Left lung (tissue), 4 donors: ENCODE measurements at regions not wholly inside any gene's neighbourhood (a gene's known extent, or its start where the extent isn't known, plus 50 kb on each side); places are given as distances from the start of the nearest gene placed in this dataset.

Experiments
- ATAC-seq: fragments of 200-7000 bp; cut with Tn5 transposase; one replicate; pipeline ENCODE4 v1.9.1; 2020; ENCODE audit warnings: moderate library complexity
- DNase-seq, 4 donors: peaks; one replicate each; pipeline ENCODE4 v3.0.0-alpha.2; 2013 to 2020
- H3K27ac ChIP-seq, 2 donors: fragments of 200-600 bp; sonication (generic) in 1 of 2; one replicate each; pipeline versions ENCODE4 v1.5.0 to v1.8.0; 2020 to 2021
- H3K27me3 ChIP-seq, 2 donors: fragments of 200-600 bp; sonication (generic) in 1 of 2; one replicate each; pipeline versions ENCODE4 v1.5.0 to v1.8.0; 2020 to 2021
- H3K36me3 ChIP-seq, 2 donors: fragments of 200-600 bp; sonication (generic) in 1 of 2; one replicate each; pipeline versions ENCODE4 v1.5.0 to v1.8.0; 2020 to 2021
- H3K4me1 ChIP-seq, 2 donors: fragments of 200-600 bp; one replicate each; pipeline ENCODE4 v1.8.0; 2021
- H3K4me3 ChIP-seq, 2 donors: fragments of 200-600 bp; sonication (generic) in 1 of 2; one replicate each; pipeline versions ENCODE4 v1.5.0 to v1.8.0; 2020 to 2021; ENCODE audit warnings: mild to moderate bottlenecking in 1 of 2
- H3K9me3 ChIP-seq, 2 donors: fragments of 200-600 bp; sonication (generic) in 1 of 2; one replicate each; pipeline versions ENCODE4 v1.5.0 to v1.8.0; 2020 to 2021
- intact Hi-C, 2 donors: fragments of 100-400 bp; cut with DNase I; formaldehyde crosslinking; loops; one replicate each; pipeline versions ENCODE4 v1.11.2 to v1.14.2; 2022
- TF ChIP-seq, protein P1 (sequence below), 2 donors: fragments of 200-600 bp; sonication (generic) in 1 of 2; IDR thresholded peaks; one replicate each; pipeline versions ENCODE4 v1.5.0 to v1.8.0; 2021; ENCODE audit warnings: antibody characterized with exemption in 2 of 2
- donor health status: DM: no; HTN: yes; CAD: no.
- donor health status: DM: no; HTN: no; CAD: no.

DNA sequence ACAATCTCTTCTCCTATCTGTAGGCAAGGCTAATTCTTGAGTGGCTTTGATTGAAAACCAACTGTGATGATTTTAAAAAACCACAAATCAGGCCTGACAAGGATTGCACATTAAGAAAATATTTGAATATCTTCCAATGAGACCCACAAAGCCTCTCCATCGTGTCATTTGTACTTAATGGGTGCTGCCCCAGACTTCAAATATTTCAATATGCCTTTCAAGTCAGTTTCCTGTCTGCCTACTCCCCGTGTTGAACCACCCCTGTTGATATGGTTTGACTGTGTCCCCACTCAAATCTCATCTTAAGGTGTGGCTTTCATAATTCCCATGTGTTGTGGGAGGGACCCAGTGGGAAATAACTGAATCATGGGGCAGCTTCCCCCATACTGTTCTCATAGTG is 159.7 kb upstream of the EGLN3 start:
- H3K27me3 ChIP-seq = peaks cover 0 to 4% of the 10 kb centered on the region in 2 donors
- TF ChIP-seq, protein P1, sequence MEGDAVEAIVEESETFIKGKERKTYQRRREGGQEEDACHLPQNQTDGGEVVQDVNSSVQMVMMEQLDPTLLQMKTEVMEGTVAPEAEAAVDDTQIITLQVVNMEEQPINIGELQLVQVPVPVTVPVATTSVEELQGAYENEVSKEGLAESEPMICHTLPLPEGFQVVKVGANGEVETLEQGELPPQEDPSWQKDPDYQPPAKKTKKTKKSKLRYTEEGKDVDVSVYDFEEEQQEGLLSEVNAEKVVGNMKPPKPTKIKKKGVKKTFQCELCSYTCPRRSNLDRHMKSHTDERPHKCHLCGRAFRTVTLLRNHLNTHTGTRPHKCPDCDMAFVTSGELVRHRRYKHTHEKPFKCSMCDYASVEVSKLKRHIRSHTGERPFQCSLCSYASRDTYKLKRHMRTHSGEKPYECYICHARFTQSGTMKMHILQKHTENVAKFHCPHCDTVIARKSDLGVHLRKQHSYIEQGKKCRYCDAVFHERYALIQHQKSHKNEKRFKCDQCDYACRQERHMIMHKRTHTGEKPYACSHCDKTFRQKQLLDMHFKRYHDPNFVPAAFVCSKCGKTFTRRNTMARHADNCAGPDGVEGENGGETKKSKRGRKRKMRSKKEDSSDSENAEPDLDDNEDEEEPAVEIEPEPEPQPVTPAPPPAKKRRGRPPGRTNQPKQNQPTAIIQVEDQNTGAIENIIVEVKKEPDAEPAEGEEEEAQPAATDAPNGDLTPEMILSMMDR (IDR thresholded peaks at IDR 0.05) = no peak
- no peak overlapping the region for H3K4me3 ChIP-seq
- H3K27ac ChIP-seq = no peak overlapping the region
- DNase-seq = no peak
- no peak for ATAC-seq
- H3K36me3 ChIP-seq = no peaks in the 10 kb centered on the region
- H3K4me1 ChIP-seq = peaks cover 0 to 4% of the 10 kb centered on the region in 2 donors
- H3K9me3 ChIP-seq = no peaks in the 10 kb centered on the region
- intact Hi-C loops = no loop called here

DNA sequence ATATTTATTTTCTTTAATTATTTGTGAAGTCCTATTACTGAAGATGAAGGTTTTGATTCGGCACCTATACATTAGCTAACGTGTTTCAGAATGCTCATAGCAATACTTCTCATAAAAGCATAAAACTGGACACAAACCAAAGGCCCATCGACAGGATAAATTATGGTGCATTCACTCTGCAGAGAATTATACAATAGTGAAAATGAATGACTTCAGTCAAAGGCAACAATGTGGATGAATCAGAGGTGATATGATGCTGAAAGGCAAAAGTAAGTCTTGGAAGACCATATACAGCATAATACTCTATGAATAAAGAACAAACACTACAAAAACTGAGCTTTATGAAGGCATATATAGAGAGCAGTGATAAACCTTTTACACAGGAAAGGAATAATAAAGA is 156.6 kb upstream of the EGLN3 start:
- TF ChIP-seq, protein P1 (IDR thresholded peaks at IDR 0.05) = no peak
- no peaks in the 10 kb centered on the region for H3K27me3 ChIP-seq
- no peaks in the 10 kb centered on the region for H3K9me3 ChIP-seq
- no peaks in the 10 kb centered on the region for H3K36me3 ChIP-seq
- ATAC-seq (no peak), DNase-seq (no peak)
- intact Hi-C loops = no loop called here
- no peaks in the 10 kb centered on the region for H3K4me1 ChIP-seq
- H3K27ac ChIP-seq = no peak overlapping the region
- H3K4me3 ChIP-seq = no peak overlapping the region

DNA sequence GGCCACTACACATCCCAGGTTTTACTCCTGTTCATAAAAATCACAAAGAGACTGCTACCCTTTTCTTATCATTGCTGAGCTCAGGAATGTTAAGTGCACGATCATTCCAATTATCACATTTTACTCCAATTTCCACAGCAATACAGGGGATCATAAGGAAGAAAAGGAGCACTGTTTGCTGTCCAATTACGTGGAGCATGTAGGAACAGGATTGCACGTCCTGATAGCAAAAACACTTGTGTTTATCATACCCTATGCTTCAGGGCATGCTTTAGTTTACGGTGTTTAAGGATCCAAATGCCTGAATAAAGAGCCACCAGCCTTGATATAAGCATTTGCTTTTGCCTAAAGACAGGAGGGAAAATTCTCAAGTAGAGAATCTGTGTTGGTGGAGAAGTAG is 155.4 kb upstream of the EGLN3 start:
- no peaks in the 10 kb centered on the region for H3K9me3 ChIP-seq
- TF ChIP-seq, protein P1 (IDR thresholded peaks at IDR 0.05) = no peak
- no peaks in the 10 kb centered on the region for H3K36me3 ChIP-seq
- DNase-seq = no peak
- no peak overlapping the region for H3K4me3 ChIP-seq
- ATAC-seq = no peak
- no peak overlapping the region for H3K27ac ChIP-seq
- intact Hi-C loops = no loop called here
- H3K27me3 ChIP-seq = no peaks in the 10 kb centered on the region
- H3K4me1 ChIP-seq = no peaks in the 10 kb centered on the region

DNA sequence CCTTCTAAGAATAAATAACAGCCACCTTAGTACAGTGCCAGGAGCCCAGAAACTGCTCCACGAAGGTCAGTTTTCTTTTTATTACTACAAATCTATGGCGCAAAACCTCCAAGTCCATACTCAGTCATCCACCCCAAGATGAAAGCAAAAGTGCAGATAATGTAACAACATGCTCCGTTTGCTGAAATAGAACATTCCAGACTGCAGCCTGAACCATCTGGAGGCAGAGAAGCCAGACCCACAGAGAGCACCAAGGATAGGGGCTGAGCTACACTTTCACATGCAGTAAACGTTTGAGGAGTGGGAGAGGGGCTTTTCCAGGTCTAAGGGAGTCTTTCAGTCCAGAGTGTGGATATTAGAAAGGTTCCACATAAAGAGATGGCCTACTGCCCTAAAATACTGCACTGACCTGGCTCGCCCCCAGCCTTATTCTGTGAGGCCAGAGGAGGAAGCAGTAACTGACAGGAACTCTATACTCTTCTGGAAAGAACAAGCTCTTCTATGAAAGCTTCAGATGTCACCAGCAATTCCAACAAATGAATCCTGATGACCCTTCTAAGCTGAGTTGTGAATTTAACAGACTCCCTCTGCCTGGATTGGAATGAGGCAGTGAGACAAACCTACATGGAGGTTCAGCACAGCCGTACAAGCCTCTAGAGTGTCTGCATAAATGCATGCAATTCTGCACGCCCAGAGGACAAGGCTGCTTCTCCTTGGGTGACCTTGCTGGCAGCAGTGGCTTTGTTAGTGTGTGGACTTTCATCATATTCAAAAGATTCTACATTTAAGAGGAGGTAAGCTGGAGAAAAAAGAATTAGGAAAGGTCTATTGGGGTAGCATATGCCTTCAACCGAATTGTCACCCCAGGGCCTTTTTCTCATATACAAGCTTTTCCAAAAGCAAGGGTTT is 153.9 kb upstream of the EGLN3 start:
- no peak for ATAC-seq
- no peaks in the 10 kb centered on the region for H3K27me3 ChIP-seq
- no peaks in the 10 kb centered on the region for H3K36me3 ChIP-seq
- DNase-seq = no peak
- H3K27ac ChIP-seq = no peak overlapping the region
- H3K9me3 ChIP-seq = no peaks in the 10 kb centered on the region
- intact Hi-C loops = no loop called here
- TF ChIP-seq, protein P1 (IDR thresholded peaks at IDR 0.05) = no peak
- no peak overlapping the region for H3K4me3 ChIP-seq
- H3K4me1 ChIP-seq = no peaks in the 10 kb centered on the region

DNA sequence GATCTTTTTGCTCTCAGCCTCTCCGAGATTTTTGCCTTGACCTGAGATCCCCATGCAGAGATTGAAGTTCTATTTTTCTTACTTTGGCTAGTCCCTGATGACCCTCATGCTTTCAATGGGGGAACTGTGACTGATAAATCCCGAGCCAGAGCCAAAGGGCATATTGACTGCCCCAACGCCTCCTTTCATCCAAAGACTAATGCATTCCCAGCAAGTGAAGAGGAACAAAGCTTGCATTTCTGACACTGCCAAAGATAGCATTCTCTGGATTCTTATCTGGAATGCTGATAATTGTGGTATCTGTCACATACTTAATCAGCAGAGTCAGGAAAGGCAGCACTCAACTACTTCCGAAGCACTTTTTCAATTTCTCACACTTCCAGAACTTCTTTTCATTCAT is 152.3 kb upstream of the EGLN3 start:
- H3K9me3 ChIP-seq = no peaks in the 10 kb centered on the region
- TF ChIP-seq, protein P1 (IDR thresholded peaks at IDR 0.05) = no peak
- intact Hi-C loops = no loop called here
- no peaks in the 10 kb centered on the region for H3K36me3 ChIP-seq
- no peak for DNase-seq
- no peaks in the 10 kb centered on the region for H3K4me1 ChIP-seq
- ATAC-seq = no peak
- no peaks in the 10 kb centered on the region for H3K27me3 ChIP-seq
- H3K4me3 ChIP-seq = no peak overlapping the region
- no peak overlapping the region for H3K27ac ChIP-seq
